Fibroblast of the aortic adventitia (primary cell): ENCODE measurements at regions not wholly inside any gene's neighbourhood (a gene's known extent, or its start where the extent isn't known, plus 50 kb on each side); places are given as distances from the start of the nearest gene placed in this dataset.

Experiments
- DNase-seq: peaks from one replicate; pipeline ENCODE4 v3.0.0-alpha.2; 2010; ENCODE audit warnings: low read depth
- H3K4me3 ChIP-seq: 2 replicates; pipeline ENCODE4 v1.5.1; 2011; ENCODE audit warnings: low read depth, mild to moderate bottlenecking, control low read depth, low read length, moderate library complexity
- CTCF ChIP-seq: IDR thresholded peaks from 2 replicates; pipeline ENCODE4 v1.5.1; 2011; ENCODE audit warnings: mild to moderate bottlenecking, low read length, control low read depth, inconsistent platforms; ENCODE audit not compliant: insufficient read depth

DNA sequence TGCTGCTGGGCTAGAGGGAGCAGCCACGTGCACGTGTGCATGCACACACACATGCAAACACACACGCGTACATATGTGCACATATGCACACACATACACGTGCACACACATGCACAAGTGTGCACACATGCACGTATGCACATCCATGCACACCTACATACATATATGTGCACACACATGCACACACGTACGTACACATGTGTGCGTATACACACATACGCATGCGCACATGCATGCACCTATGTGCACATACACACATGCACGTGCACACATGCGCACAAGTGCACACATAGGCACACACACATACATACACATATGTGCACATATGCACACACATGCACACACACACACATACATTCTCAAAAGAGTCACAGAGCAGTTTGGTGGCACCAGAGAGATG lies 85.9 kb upstream of the SLC25A33 start:
- H3K4me3 ChIP-seq = no peak overlapping the region
- no peak for DNase-seq
- TF ChIP-seq CTCF = no peak

GRCh38 chr1:9453779-9454418 lies 85.4 kb upstream of the SLC25A33 start:
- no peak overlapping the region for H3K4me3 ChIP-seq
- TF ChIP-seq CTCF = no peak
- DNase-seq = peak; percentile 16

- DNase-seq = no peak
- no peak overlapping the region for H3K4me3 ChIP-seq
- no peak for TF ChIP-seq CTCF
Measured at GRCh38 chr1:9454494-9455066, 84.7 kb upstream of the SLC25A33 start.

- no peak overlapping the region for H3K4me3 ChIP-seq
- peak; percentile 76 for DNase-seq
- peak; percentile 86 for TF ChIP-seq CTCF
Measured at GRCh38 chr1:9455487-9456234, 83.6 kb upstream of the SLC25A33 start.

GRCh38 chr1:9456833-9457232 lies 82.4 kb upstream of the SLC25A33 start:
- no peak for DNase-seq
- no peak for TF ChIP-seq CTCF
- H3K4me3 ChIP-seq = no peak overlapping the region

GRCh38 chr1:9459816-9460407 lies 79.4 kb upstream of the SLC25A33 start:
- no peak overlapping the region for H3K4me3 ChIP-seq
- TF ChIP-seq CTCF = no peak
- peak; percentile 23 for DNase-seq
